ENCODE measurements at regions not wholly inside any gene's neighbourhood (a gene's known extent, or its start where the extent isn't known, plus 50 kb on each side); places are given as distances from the start of the nearest gene placed in this dataset.

DNA sequence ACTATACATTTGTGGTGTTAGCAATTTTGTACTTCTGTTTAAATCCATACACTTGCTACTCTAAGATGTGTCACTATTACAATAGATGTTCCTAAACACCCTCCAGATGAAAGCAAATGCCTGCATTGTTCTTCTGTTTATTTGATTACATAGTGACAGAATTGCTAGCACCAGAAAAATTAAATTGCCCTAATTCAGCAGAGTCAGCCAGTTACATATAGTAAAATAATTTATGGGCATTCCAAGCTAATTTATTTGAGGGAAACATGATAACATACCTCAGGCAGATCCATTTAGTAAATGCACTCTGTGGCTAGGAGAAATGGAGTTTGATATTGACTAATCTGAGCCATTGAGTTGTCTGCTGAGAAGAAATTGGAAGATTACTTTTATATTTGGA, 347.1 kb upstream of the FSIP2 start:
- no peak overlapping the region for H3K14ac ChIP-seq (replicated peaks; ENCODE audit: low read depth, low read length)

More for the DNA sequence above, 347.1 kb upstream of the FSIP2 start:
- Histone ChIP-seq H3K9me1 (ENCODE audit: insufficient read depth, low read length) (no peaks in the 10 kb centered on the region), H4K8ac (ENCODE audit: low read depth in 2 of 2, low read length in 2 of 2) (no peak overlapping the region), H3K79me1 (ENCODE audit: low read depth in 1 of 2, low read length in 2 of 2) (no peaks in the 10 kb centered on the region), H3K56ac (ENCODE audit: extremely low read depth, insufficient read depth, low read length) (no peak overlapping the region), H2BK120ac (ENCODE audit: low read depth, low read length) (no peak overlapping the region), H3K4me3 (ENCODE audit: insufficient read depth, low read depth, low read length) (no peak overlapping the region), H2BK20ac (ENCODE audit: low read depth, low read length) (no peak overlapping the region), H3K4me1 (ENCODE audit: control insufficient read depth, insufficient read depth, low read length) (no peaks in the 10 kb centered on the region), H3K4ac (ENCODE audit: low read depth, low read length) (no peak overlapping the region), H2AK5ac (ENCODE audit: low read depth, low read length) (no peak overlapping the region), H3K9ac (ENCODE audit: low read depth, low read length) (no peak overlapping the region), H4K5ac (ENCODE audit: low read depth, low read length) (no peak overlapping the region), H3K23ac (ENCODE audit: low read depth, low read length) (no peak overlapping the region), H3K4me2 (ENCODE audit: low read depth, low read length) (no peak overlapping the region), H3K36me3 (ENCODE audit: control insufficient read depth, insufficient read depth, low read length) (no peaks in the 10 kb centered on the region), H3K27ac (ENCODE audit: insufficient read depth, low read length) (no peak overlapping the region), H4K91ac (ENCODE audit: insufficient read depth, low read depth, low read length) (no peak overlapping the region), H3K9me3 (ENCODE audit: control insufficient read depth, insufficient read depth, low read length) (peaks cover 7% of the 10 kb centered on the region), H3K27me3 (ENCODE audit: control insufficient read depth, insufficient read depth, low read length) (no peaks in the 10 kb centered on the region), H3K18ac (ENCODE audit: low read depth, low read length) (no peak overlapping the region), H2AK9ac (replicated peaks; ENCODE audit: low read depth, low read length, poor library complexity) (no peak overlapping the region), H2AFZ (replicated peaks; ENCODE audit: low read length, poor library complexity) (no peak overlapping the region), H2BK15ac (ENCODE audit: low read depth, low read length) (no peak overlapping the region), H4K20me1 (ENCODE audit: insufficient read depth, low read length) (no peaks in the 10 kb centered on the region), H2BK5ac (ENCODE audit: low read depth, low read length, poor library complexity, severe bottlenecking) (no peak overlapping the region)
- DNase-seq (no peak), ATAC-seq (ENCODE audit: low read depth) (no peak)
- dilution Hi-C loops (cut with HindIII; ENCODE audit: low sequenced_read_pairs, unreplicated experiment) (no loop called here), in situ Hi-C loops (cut with MboI; ENCODE audit: low sequenced_read_pairs) (no loop called here), intact Hi-C loops (cut with micrococcal nuclease) (no loop called here)
- BruUV-seq (replicated peaks) = no TSS peak
- TF ChIP-seq NFE2L2 (IDR thresholded peaks at IDR 0.05; ENCODE audit: low read depth, low read length) = no peak
- TF ChIP-seq, protein P1, sequence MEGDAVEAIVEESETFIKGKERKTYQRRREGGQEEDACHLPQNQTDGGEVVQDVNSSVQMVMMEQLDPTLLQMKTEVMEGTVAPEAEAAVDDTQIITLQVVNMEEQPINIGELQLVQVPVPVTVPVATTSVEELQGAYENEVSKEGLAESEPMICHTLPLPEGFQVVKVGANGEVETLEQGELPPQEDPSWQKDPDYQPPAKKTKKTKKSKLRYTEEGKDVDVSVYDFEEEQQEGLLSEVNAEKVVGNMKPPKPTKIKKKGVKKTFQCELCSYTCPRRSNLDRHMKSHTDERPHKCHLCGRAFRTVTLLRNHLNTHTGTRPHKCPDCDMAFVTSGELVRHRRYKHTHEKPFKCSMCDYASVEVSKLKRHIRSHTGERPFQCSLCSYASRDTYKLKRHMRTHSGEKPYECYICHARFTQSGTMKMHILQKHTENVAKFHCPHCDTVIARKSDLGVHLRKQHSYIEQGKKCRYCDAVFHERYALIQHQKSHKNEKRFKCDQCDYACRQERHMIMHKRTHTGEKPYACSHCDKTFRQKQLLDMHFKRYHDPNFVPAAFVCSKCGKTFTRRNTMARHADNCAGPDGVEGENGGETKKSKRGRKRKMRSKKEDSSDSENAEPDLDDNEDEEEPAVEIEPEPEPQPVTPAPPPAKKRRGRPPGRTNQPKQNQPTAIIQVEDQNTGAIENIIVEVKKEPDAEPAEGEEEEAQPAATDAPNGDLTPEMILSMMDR (conservative IDR thresholded peaks at IDR 0.05; ENCODE audit: low read depth, low read length) = no peak
- ChIA-PET CTCF (no interaction called here), POLR2A (ENCODE audit: unreplicated experiment) (no interaction called here)

Measured in IMR-90 (cell line).